Skeletal muscle tissue (tissue), 3 donors: ENCODE measurements at regions not wholly inside any gene's neighbourhood (a gene's known extent, or its start where the extent isn't known, plus 50 kb on each side); places are given as distances from the start of the nearest gene placed in this dataset.

Experiments
- H3K27ac ChIP-seq: one replicate; pipeline ENCODE4 v1.7.0; 2013; ENCODE audit warnings: mild to moderate bottlenecking, low read depth, low read length, inconsistent platforms
- H3K27me3 ChIP-seq, 3 donors: one replicate each; pipeline ENCODE4 v1.7.0; 2013; ENCODE audit warnings: low read length in 3 of 3; ENCODE audit not compliant: control insufficient read depth in 3 of 3, insufficient read depth in 3 of 3
- H3K36me3 ChIP-seq, 3 donors: one replicate each; pipeline ENCODE4 v1.7.0; 2013; ENCODE audit warnings: low read length in 3 of 3; ENCODE audit not compliant: control insufficient read depth in 3 of 3, insufficient read depth in 3 of 3
- H3K4me1 ChIP-seq, 3 donors: one replicate each; pipeline ENCODE4 v1.7.0; 2013; ENCODE audit warnings: low read length in 3 of 3, mild to moderate bottlenecking in 3 of 3; ENCODE audit not compliant: control insufficient read depth in 3 of 3, insufficient read depth in 3 of 3
- H3K4me3 ChIP-seq, 3 donors: one replicate each; pipeline ENCODE4 v1.7.0; 2013; ENCODE audit warnings: low read length in 3 of 3
- H3K9ac ChIP-seq, 3 donors: one replicate each; pipeline ENCODE4 v1.7.0; 2013; ENCODE audit warnings: low read length in 3 of 3, mild to moderate bottlenecking in 3 of 3, moderate library complexity in 2 of 3, low read depth in 1 of 3
- H3K9me3 ChIP-seq, 3 donors: one replicate each; pipeline ENCODE4 v1.7.0; 2013; ENCODE audit warnings: low read length in 3 of 3; ENCODE audit not compliant: control insufficient read depth in 3 of 3
- donor health status: Osteomylitis.

DNA sequence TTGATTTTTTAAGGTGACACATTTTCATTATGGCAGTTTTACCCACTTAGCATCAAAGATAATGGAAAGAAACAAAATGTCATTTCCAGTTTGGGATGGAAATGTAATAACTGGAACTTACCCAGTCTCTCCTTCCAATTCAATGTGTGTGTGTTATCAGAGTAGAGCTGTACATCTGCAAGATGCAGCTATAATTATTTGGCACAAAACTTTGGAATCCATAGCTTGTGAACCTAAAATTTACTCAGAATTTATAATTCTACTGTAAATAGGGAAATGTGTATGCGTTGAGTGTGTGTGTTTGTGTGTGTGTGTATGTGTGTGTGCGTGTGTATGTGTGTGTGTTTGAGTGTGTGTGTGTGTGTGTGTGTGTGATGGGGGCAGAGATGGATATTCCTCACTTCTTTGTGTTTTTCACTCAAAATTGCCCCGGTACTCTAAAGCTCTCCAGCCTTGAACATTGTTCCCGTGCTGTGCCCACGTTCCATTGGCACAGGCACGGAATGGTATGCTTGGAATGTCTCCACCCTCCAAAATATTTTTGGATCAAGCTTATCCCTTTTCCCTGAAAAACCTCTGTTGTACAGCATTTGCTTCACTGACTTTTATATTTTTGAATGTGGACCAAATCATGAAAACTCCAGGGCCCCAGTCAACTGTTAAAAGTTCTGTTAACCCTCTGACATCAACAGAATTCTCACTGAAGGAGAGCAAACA lies 150.2 kb upstream of the BMP4 start:
- Histone ChIP-seq H3K27ac (no peak overlapping the region), H3K4me3 (no peak overlapping the region), H3K27me3 (no peaks in the 10 kb centered on the region), H3K36me3 (no peaks in the 10 kb centered on the region), H3K4me1 (no peaks in the 10 kb centered on the region), H3K9ac (no peak overlapping the region), H3K9me3 (no peaks in the 10 kb centered on the region)

DNA sequence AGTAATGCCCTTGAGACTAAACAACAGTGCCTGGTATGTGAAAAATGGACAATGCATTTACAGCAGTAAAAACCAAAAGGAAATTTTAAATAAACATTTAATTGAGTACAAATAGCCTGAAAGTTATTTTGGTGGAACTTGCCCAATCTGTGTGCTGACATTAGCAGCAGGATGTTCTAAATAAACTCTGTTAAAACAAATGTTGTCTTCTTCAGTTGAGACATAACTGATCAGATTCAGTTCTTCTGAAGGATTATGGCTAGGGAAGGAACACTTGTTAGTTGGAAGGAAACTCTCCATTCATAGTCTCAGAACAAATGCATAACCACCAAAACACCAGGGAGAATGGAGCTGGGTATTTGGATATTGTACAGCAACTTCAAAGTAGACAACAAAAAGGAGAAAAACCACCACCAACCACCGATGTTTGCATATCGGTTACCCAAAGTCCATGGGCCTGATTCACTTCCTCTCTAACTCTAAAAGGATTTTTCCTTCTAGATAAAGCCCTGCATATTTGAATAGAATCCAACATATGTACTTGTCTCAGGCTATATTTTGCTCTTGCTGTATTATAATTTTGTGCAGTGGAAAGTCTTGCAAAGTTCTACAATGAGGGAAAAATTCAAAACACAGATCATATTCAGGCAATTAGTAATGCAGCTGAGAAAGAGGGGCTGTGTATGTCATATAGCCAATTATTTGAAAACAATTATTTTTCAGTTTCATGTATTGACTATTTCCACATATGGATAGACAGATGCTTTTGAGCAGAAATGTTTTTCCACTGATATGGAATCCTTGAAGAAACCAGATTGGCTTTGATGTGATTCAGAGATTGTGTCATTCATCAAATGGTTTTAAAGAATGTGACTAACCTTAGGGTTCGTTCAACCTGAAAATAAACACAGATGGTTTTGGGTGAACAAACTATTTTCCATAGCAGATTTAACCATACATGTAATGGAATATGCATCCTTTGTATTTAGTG lies 152.2 kb upstream of the BMP4 start:
- Histone ChIP-seq H3K4me1 (no peaks in the 10 kb centered on the region), H3K27ac (no peak overlapping the region), H3K4me3 (no peak overlapping the region), H3K36me3 (no peaks in the 10 kb centered on the region), H3K9me3 (no peaks in the 10 kb centered on the region), H3K9ac (no peak overlapping the region), H3K27me3 (no peaks in the 10 kb centered on the region)

DNA sequence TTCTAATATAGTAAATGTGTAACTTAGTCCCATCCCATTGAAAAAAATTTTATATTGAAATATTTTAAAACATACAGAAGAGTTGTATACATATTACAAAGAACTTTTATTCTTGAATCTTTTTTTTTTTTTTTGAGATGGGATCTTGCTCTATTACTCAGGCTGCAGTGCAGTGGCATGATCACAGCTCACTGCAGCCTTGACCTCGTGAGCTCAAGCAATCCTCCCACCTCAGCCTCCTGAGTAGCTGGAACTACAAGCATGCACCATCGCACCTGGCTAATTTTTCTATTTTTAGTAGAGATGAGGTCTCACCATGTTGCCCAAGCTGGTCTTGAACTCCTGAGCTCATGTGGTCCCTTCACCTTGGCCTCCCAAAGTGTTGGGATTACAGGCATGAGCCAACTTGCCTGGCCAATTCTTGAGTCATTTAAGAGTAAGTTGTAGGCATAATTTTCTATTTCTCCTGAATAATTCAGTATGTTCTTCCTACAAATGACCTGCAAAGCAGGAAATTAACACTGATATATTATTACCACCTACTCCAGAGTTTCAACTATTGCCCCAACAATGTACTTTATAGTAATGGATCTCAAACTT lies 153.0 kb upstream of the BMP4 start:
- H3K27ac ChIP-seq = no peak overlapping the region
- no peak overlapping the region for H3K9ac ChIP-seq
- H3K4me1 ChIP-seq = no peaks in the 10 kb centered on the region

DNA sequence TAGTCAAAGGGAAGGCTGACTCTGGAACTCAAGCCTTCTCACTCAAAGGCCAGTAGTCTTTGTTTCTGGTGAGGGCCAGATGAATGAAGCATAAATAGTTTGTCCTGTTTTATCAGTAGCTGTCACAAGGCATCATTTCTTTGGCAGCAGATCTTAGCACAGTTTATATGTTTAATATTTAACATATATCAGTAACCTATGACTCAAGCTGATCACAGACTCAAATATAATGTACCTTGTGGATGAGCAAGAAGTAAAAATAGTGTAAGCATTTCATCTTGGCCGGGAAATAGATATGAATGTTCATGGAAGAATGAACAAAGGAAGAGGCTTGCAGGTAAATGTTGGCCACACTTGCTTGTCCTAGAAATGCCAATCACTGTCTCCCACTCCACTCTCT lies 158.3 kb upstream of the BMP4 start:
- Histone ChIP-seq H3K4me3 (no peak overlapping the region), H3K27ac (no peak overlapping the region), H3K9ac (no peak overlapping the region)

More for the DNA sequence above, 153.0 kb upstream of the BMP4 start:
- Histone ChIP-seq H3K27me3 (no peaks in the 10 kb centered on the region), H3K36me3 (no peaks in the 10 kb centered on the region), H3K4me3 (no peak overlapping the region), H3K9me3 (no peaks in the 10 kb centered on the region)

DNA sequence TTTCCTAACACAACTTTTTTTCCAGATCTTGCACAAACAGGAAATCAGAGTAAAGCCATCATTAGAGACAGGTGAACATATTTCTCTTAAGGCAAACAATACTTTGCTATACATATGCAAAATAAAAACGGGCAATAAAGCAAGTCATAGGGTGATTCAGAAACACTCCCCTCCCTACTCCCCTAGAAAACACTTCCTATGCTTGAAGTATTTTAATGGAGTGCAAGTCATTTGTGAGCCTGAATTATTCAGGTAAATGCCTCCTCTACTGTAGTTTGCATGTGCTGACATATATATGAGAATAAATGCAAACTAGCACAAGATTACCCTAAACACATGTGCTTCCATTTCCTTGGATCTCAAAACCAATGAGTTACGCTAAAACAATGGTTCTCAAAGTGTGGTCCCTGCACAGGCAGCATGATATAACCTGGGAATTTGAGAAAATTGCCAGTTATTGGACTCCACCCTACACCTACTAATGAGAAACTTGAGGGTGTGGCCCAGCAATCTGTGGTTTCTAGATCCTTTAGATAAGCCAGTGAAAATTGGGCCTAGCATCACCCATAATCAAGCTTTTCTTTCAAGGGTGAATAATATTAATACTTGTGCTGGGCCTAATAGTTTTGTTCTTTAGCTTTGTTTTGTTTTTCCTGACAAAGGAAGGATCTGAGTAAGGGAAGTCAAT lies 159.7 kb upstream of the BMP4 start:
- Histone ChIP-seq H3K4me1 (no peaks in the 10 kb centered on the region), H3K27me3 (no peaks in the 10 kb centered on the region), H3K4me3 (no peak overlapping the region), H3K9me3 (no peaks in the 10 kb centered on the region), H3K36me3 (no peaks in the 10 kb centered on the region), H3K9ac (no peak overlapping the region), H3K27ac (no peak overlapping the region)

More for the DNA sequence above, 158.3 kb upstream of the BMP4 start:
- Histone ChIP-seq H3K4me1 (no peaks in the 10 kb centered on the region), H3K9me3 (no peaks in the 10 kb centered on the region), H3K36me3 (no peaks in the 10 kb centered on the region), H3K27me3 (no peaks in the 10 kb centered on the region)

DNA sequence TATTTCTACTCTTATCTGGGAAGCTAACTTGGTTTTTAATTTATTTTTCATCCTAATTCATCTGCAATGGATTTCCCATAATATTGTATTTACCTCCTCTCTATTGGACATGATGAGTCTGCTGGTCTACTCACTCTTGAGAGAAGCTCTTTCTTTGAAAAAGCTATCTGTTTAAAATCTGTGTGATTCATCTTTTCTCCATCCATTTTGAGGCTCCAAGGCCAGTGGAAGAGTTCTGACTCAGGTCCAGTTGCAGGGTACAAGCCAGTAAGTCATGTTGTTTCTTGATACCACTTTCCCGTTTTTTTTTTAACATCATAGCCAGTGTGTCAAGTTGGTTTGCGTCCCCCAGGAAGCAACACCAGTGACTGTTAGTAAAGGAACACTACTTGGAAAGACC lies 160.3 kb upstream of the BMP4 start:
- Histone ChIP-seq H3K9ac (no peak overlapping the region), H3K27me3 (no peaks in the 10 kb centered on the region), H3K36me3 (no peaks in the 10 kb centered on the region), H3K4me1 (no peaks in the 10 kb centered on the region), H3K4me3 (no peak overlapping the region), H3K9me3 (no peaks in the 10 kb centered on the region), H3K27ac (no peak overlapping the region)

DNA sequence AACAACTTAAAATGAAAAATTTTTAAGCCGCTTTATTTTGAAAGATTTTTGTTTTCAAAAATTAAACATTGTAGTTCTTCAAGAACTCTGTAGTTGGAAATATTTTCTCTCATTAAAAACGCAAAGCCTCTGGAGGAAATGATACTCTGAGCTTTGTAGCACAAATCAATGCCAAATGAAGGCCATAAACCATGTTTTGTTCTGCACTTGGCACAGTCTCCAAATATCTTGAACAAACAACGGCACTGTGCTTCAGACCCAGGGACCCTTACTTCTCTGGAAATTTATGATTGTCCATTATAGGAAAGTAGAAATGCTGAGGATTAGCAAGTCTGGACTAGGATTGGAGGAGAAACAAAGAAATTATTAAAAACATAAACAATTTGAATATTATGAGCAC lies 160.8 kb upstream of the BMP4 start:
- no peaks in the 10 kb centered on the region for H3K4me1 ChIP-seq
- H3K4me3 ChIP-seq = no peak overlapping the region
- no peaks in the 10 kb centered on the region for H3K36me3 ChIP-seq
- H3K9ac ChIP-seq = no peak overlapping the region
- H3K27ac ChIP-seq = no peak overlapping the region
- H3K27me3 ChIP-seq = no peaks in the 10 kb centered on the region
- no peaks in the 10 kb centered on the region for H3K9me3 ChIP-seq

DNA sequence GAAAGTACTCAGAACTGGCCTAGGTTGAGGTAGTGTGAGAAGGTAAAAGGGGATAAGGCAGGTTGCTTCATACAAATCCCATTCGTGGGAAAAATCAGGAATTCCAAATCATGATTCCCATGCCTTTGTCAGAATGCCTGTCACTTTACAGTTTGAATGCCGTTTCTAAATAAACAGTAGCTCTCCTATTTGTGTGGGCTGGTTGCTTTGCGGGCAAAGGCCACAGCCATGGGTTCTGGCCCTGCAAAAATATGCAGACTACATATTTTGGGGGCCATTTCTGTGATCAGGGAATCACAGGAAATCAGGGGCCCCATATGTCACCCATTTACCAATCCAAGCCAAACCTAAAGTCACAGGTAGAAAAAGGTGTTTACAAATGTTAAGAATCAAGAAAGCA lies 161.3 kb upstream of the BMP4 start:
- H3K9ac ChIP-seq = no peak overlapping the region
- no peaks in the 10 kb centered on the region for H3K27me3 ChIP-seq
- H3K4me3 ChIP-seq = no peak overlapping the region
- no peaks in the 10 kb centered on the region for H3K4me1 ChIP-seq
- H3K9me3 ChIP-seq = no peaks in the 10 kb centered on the region
- H3K36me3 ChIP-seq = no peaks in the 10 kb centered on the region
- H3K27ac ChIP-seq = no peak overlapping the region

DNA sequence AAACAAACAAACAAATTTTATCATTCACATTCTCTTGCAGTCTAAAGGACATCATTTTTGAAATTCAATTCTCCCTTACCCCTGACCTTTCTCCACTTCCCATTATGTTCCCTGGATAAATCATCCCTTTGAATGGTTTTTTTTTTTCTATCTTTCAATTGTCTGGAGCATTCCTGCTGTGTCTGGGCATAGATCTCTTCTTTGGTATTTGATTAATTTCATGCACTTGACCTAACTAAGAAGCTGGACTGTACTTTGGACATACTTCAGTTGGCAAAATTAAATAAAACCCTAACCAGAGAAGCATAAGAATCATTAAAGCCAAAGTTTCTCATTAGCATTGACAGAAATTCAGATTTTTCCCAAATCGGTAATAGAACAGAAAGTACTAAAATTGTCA lies 163.6 kb upstream of the BMP4 start:
- Histone ChIP-seq H3K9me3 (no peaks in the 10 kb centered on the region), H3K27ac (no peak overlapping the region), H3K36me3 (no peaks in the 10 kb centered on the region), H3K4me1 (no peaks in the 10 kb centered on the region), H3K9ac (no peak overlapping the region), H3K27me3 (no peaks in the 10 kb centered on the region), H3K4me3 (no peak overlapping the region)
